ENCODE measurements at regions not wholly inside any gene's neighbourhood (a gene's known extent, or its start where the extent isn't known, plus 50 kb on each side); places are given as distances from the start of the nearest gene placed in this dataset.
"Not testable (repeated sequence)": the region's sequence is repeated elsewhere in the genome, so short reads cannot be mapped to it uniquely, and the experiment has no call there.

- no peak for DNase-seq
Measured at GRCh38 chr3:66633402-66634381, 132.9 kb upstream of the LRIG1 start.

GRCh38 chr3:66638717-66639116 is 137.9 kb upstream of the LRIG1 start:
- no peak for DNase-seq

GRCh38 chr3:66639809-66640356 is 139.1 kb upstream of the LRIG1 start:
- no peak for DNase-seq

GRCh38 chr3:66642019-66642418 is 141.2 kb upstream of the LRIG1 start:
- DNase-seq = no peak

GRCh38 chr3:66642484-66642883 is 141.7 kb upstream of the LRIG1 start:
- no peak for DNase-seq

- no peak for DNase-seq
Measured at GRCh38 chr3:66644549-66644948, 143.7 kb upstream of the LRIG1 start.

GRCh38 chr3:66648975-66649374 is 148.2 kb upstream of the LRIG1 start:
- DNase-seq = no peak

- not testable (repeated sequence) for DNase-seq
Measured at GRCh38 chr3:66651520-66651919, 150.7 kb upstream of the LRIG1 start.

GRCh38 chr3:66652100-66652499 is 151.3 kb upstream of the LRIG1 start:
- DNase-seq = not testable (repeated sequence)

GRCh38 chr3:66655044-66655443 is 154.2 kb upstream of the LRIG1 start:
- no peak for DNase-seq

- no peak for DNase-seq
Measured at GRCh38 chr3:66655671-66656070, 154.8 kb upstream of the LRIG1 start.

GRCh38 chr3:66656609-66657008 is 155.8 kb upstream of the LRIG1 start:
- no peak for DNase-seq

- DNase-seq = no peak
Measured at GRCh38 chr3:66659056-66659455, 158.2 kb upstream of the LRIG1 start.

- DNase-seq = no peak
Measured at GRCh38 chr3:66661628-66662027, 160.8 kb upstream of the LRIG1 start.

- no peak for DNase-seq
Measured at GRCh38 chr3:66662894-66663293, 162.1 kb upstream of the LRIG1 start.

GRCh38 chr3:66665021-66665695 is 164.3 kb upstream of the LRIG1 start:
- DNase-seq = no peak

GRCh38 chr3:66666362-66666761 is 165.5 kb upstream of the LRIG1 start:
- no peak for DNase-seq

- no peak for DNase-seq
Measured at GRCh38 chr3:66667263-66667662, 166.4 kb upstream of the LRIG1 start.

GRCh38 chr3:66671291-66671690 is 170.5 kb upstream of the LRIG1 start:
- no peak for DNase-seq

GRCh38 chr3:66672830-66673229 is 172.0 kb upstream of the LRIG1 start:
- no peak for DNase-seq

- no peak for DNase-seq
Measured at GRCh38 chr3:66673293-66673692, 172.5 kb upstream of the LRIG1 start.

- DNase-seq = no peak
Measured at GRCh38 chr3:66675366-66675765, 174.5 kb upstream of the LRIG1 start.

GRCh38 chr3:66692042-66692765 is 191.4 kb upstream of the LRIG1 start:
- DNase-seq = no peak

All from activated CD8-positive, alpha-beta memory T cell treated with anti-CD3 and anti-CD28 coated beads, Interleukin-2, amount 50 U/mL, for 48 hours (primary cell).